ENCODE measurements at regions not wholly inside any gene's neighbourhood (a gene's known extent, or its start where the extent isn't known, plus 50 kb on each side); places are given as distances from the start of the nearest gene placed in this dataset.

- TF ChIP-seq, protein P1, sequence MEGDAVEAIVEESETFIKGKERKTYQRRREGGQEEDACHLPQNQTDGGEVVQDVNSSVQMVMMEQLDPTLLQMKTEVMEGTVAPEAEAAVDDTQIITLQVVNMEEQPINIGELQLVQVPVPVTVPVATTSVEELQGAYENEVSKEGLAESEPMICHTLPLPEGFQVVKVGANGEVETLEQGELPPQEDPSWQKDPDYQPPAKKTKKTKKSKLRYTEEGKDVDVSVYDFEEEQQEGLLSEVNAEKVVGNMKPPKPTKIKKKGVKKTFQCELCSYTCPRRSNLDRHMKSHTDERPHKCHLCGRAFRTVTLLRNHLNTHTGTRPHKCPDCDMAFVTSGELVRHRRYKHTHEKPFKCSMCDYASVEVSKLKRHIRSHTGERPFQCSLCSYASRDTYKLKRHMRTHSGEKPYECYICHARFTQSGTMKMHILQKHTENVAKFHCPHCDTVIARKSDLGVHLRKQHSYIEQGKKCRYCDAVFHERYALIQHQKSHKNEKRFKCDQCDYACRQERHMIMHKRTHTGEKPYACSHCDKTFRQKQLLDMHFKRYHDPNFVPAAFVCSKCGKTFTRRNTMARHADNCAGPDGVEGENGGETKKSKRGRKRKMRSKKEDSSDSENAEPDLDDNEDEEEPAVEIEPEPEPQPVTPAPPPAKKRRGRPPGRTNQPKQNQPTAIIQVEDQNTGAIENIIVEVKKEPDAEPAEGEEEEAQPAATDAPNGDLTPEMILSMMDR (conservative IDR thresholded peaks at IDR 0.05; ENCODE audit: low read depth, low read length) = no peak
- no peak for TF ChIP-seq EZH2 (IDR thresholded peaks at IDR 0.05; ENCODE audit: borderline replicate concordance, low read depth, low read length, poor library complexity, severe bottlenecking)
Measured at GRCh38 chr5:74187757-74188156, 452.8 kb downstream of the ENC1 start.
